Adrenal gland (tissue), 5 donors: ENCODE measurements at regions not wholly inside any gene's neighbourhood (a gene's known extent, or its start where the extent isn't known, plus 50 kb on each side); places are given as distances from the start of the nearest gene placed in this dataset.

Experiments used
- CTCF ChIP-seq, 6 experiments: fragments of 450-650 bp in 4 of 6; fragments of 200-600 bp in 2 of 6; sonication (generic) in 1 of 6; IDR thresholded peaks; 1 replicate in 5 of 6; 2 replicates in 1 of 6; pipeline versions ENCODE4 v1.5.1 to v1.8.0; 2016 to 2021; ENCODE audit warnings: antibody characterized with exemption in 6 of 6, mild to moderate bottlenecking in 2 of 6, moderate library complexity in 1 of 6
- POLR2A ChIP-seq, 2 donors: fragments of 450-650 bp; IDR thresholded peaks; one replicate each; pipeline ENCODE4 v1.6.1; 2017; ENCODE audit warnings: antibody characterized with exemption in 2 of 2, mild to moderate bottlenecking in 2 of 2, moderate library complexity in 1 of 2
- donor health status: DM: no; HTN: no; CAD: no.

- no peak for TF ChIP-seq CTCF (IDR thresholded peaks at IDR 0.05)
- TF ChIP-seq POLR2A (IDR thresholded peaks at IDR 0.05): no peak
These were observed 81.1 kb downstream of the CT47B1 start for GRCh38 chrX:120794525-120794975.
